Ovary (tissue), 3 donors: ENCODE measurements at regions not wholly inside any gene's neighbourhood (a gene's known extent, or its start where the extent isn't known, plus 50 kb on each side); places are given as distances from the start of the nearest gene placed in this dataset.
"Not testable (repeated sequence)": the region's sequence is repeated elsewhere in the genome, so short reads cannot be mapped to it uniquely, and the experiment has no call there.

Source experiments
- CTCF ChIP-seq, 3 donors: fragments of 450-650 bp in 2 of 3; fragments of 200-600 bp in 1 of 3; IDR thresholded peaks; one replicate each; pipeline versions ENCODE4 v1.5.1 to v1.8.0; 2016 to 2022; ENCODE audit warnings: antibody characterized with exemption in 3 of 3, mild to moderate bottlenecking in 1 of 3
- EP300 ChIP-seq: sonication (generic); formaldehyde crosslinking; IDR thresholded peaks from one replicate; pipeline ENCODE4 v1.6.1; 2017; ENCODE audit warnings: antibody characterized with exemption
- POLR2A ChIP-seq: fragments of 450-650 bp; IDR thresholded peaks from one replicate; pipeline ENCODE4 v1.6.1; 2017; ENCODE audit warnings: antibody characterized with exemption, mild to moderate bottlenecking, moderate library complexity
- donor health status: DM: no; HTN: no; CAD: no.

- TF ChIP-seq CTCF (IDR thresholded peaks at IDR 0.05); POLR2A; EP300: not testable (repeated sequence)
Observed at GRCh38 chr1:112827391-112827790, 112.3 kb upstream of the PPM1J start.
